Activated CD4-positive, alpha-beta memory T cell treated with anti-CD3 and anti-CD28 coated beads for 36 hours (primary cell): ENCODE measurements at regions not wholly inside any gene's neighbourhood (a gene's known extent, or its start where the extent isn't known, plus 50 kb on each side); places are given as distances from the start of the nearest gene placed in this dataset.

ENCODE experiments used
- CTCF ChIA-PET: fragments of 350-600 bp; sonication (Branson Sonifier 250); formaldehyde crosslinking; loops from one replicate; lab custom pipeline; 2021; ENCODE audit warnings: antibody characterized with exemption, inconsistent platforms; lab: Charles Lee
- POLR2A ChIA-PET: fragments of 350-600 bp; sonication (Branson Sonifier 250); formaldehyde crosslinking; loops from one replicate; lab custom pipeline; 2021; ENCODE audit warnings: antibody characterized with exemption; lab: Charles Lee
- DNase-seq: peaks from one replicate; pipeline ENCODE4 v3.0.0-alpha.2; 2020
- H3K27ac Mint-ChIP-seq: one replicate; pipeline ENCODE4 v1.8.0; 2021; ENCODE audit warnings: mixed read lengths
- H3K27me3 Mint-ChIP-seq: one replicate; pipeline ENCODE4 v1.8.0; 2021; ENCODE audit warnings: mixed read lengths
- H3K36me3 Mint-ChIP-seq: one replicate; pipeline ENCODE4 v1.8.0; 2021; ENCODE audit warnings: mixed read lengths
- H3K4me1 Mint-ChIP-seq: one replicate; pipeline ENCODE4 v1.8.0; 2021; ENCODE audit warnings: low read depth, mixed read lengths
- H3K4me3 Mint-ChIP-seq: one replicate; pipeline ENCODE4 v1.8.0; 2021; ENCODE audit warnings: mild to moderate bottlenecking, mixed read lengths
- H3K9me3 Mint-ChIP-seq: one replicate; pipeline ENCODE4 v1.8.0; 2021; ENCODE audit warnings: mixed read lengths
- intact Hi-C: fragments of 100-400 bp; cut with micrococcal nuclease; formaldehyde crosslinking; loops from one replicate; pipeline ENCODE4 v1.15.1; 2023

- intact Hi-C loops, result no loop called here
- POLR2A ChIA-PET, result no interaction called here
- Mint-ChIP-seq H3K27ac (no peak overlapping the region), H3K4me3 (no peak overlapping the region), H3K4me1 (no peaks in the 10 kb centered on the region), H3K27me3 (no peaks in the 10 kb centered on the region), H3K9me3 (no peaks in the 10 kb centered on the region), H3K36me3 (no peaks in the 10 kb centered on the region)
- no peak for DNase-seq
- CTCF ChIA-PET, result no interaction called here
These were observed 500.3 kb upstream of the CDH11 start for GRCh38 chr16:65622151-65622550.

GRCh38 chr16:65621640-65622039 is 499.8 kb upstream of the CDH11 start:
- no peaks in the 10 kb centered on the region for H3K27me3 Mint-ChIP-seq
- ChIA-PET CTCF (no interaction called here), POLR2A (no interaction called here)
- DNase-seq, result no peak
- no peak overlapping the region for H3K4me3 Mint-ChIP-seq
- H3K4me1 Mint-ChIP-seq, result no peaks in the 10 kb centered on the region
- H3K36me3 Mint-ChIP-seq, result no peaks in the 10 kb centered on the region
- no peaks in the 10 kb centered on the region for H3K9me3 Mint-ChIP-seq
- intact Hi-C loops, result no loop called here
- no peak overlapping the region for H3K27ac Mint-ChIP-seq

GRCh38 chr16:65619606-65620005 is 497.7 kb upstream of the CDH11 start:
- H3K36me3 Mint-ChIP-seq, result no peaks in the 10 kb centered on the region
- no peaks in the 10 kb centered on the region for H3K27me3 Mint-ChIP-seq
- peaks cover 3% of the 10 kb centered on the region for H3K9me3 Mint-ChIP-seq
- DNase-seq, result no peak
- CTCF ChIA-PET, result no interaction called here
- H3K4me3 Mint-ChIP-seq, result no peak overlapping the region
- no peak overlapping the region for H3K27ac Mint-ChIP-seq
- intact Hi-C loops, result no loop called here
- H3K4me1 Mint-ChIP-seq, result no peaks in the 10 kb centered on the region
- POLR2A ChIA-PET, result no interaction called here

- POLR2A ChIA-PET, result no interaction called here
- no peaks in the 10 kb centered on the region for H3K27me3 Mint-ChIP-seq
- peaks cover 3% of the 10 kb centered on the region for H3K9me3 Mint-ChIP-seq
- H3K4me1 Mint-ChIP-seq, result no peaks in the 10 kb centered on the region
- H3K4me3 Mint-ChIP-seq, result no peak overlapping the region
- intact Hi-C loops, result no loop called here
- H3K27ac Mint-ChIP-seq, result no peak overlapping the region
- no peak for DNase-seq
- CTCF ChIA-PET, result no interaction called here
- H3K36me3 Mint-ChIP-seq, result no peaks in the 10 kb centered on the region
These were observed 497.1 kb upstream of the CDH11 start for GRCh38 chr16:65618931-65619330.

GRCh38 chr16:65618333-65618732 is 496.5 kb upstream of the CDH11 start:
- Mint-ChIP-seq H3K4me3 (no peak overlapping the region), H3K9me3 (peaks cover 7% of the 10 kb centered on the region), H3K27ac (no peak overlapping the region), H3K36me3 (no peaks in the 10 kb centered on the region), H3K4me1 (no peaks in the 10 kb centered on the region), H3K27me3 (no peaks in the 10 kb centered on the region)
- POLR2A ChIA-PET, result no interaction called here
- DNase-seq, result no peak
- intact Hi-C loops, result no loop called here
- CTCF ChIA-PET, result no interaction called here

GRCh38 chr16:65617421-65617820 is 495.6 kb upstream of the CDH11 start:
- POLR2A ChIA-PET, result no interaction called here
- H3K4me3 Mint-ChIP-seq, result no peak overlapping the region
- DNase-seq, result no peak
- no peaks in the 10 kb centered on the region for H3K4me1 Mint-ChIP-seq
- no peaks in the 10 kb centered on the region for H3K36me3 Mint-ChIP-seq
- no peaks in the 10 kb centered on the region for H3K27me3 Mint-ChIP-seq
- intact Hi-C loops, result no loop called here
- H3K27ac Mint-ChIP-seq, result no peak overlapping the region
- CTCF ChIA-PET, result no interaction called here
- peaks cover 8% of the 10 kb centered on the region for H3K9me3 Mint-ChIP-seq

GRCh38 chr16:65608455-65608854 is 486.6 kb upstream of the CDH11 start:
- ChIA-PET CTCF (no interaction called here), POLR2A (no interaction called here)
- intact Hi-C loops, result no loop called here
- Mint-ChIP-seq H3K27ac (no peak overlapping the region), H3K36me3 (no peaks in the 10 kb centered on the region), H3K9me3 (peaks cover 20% of the 10 kb centered on the region), H3K27me3 (no peaks in the 10 kb centered on the region), H3K4me3 (no peak overlapping the region), H3K4me1 (no peaks in the 10 kb centered on the region)
- DNase-seq, result no peak

GRCh38 chr16:65604771-65605170 is 482.9 kb upstream of the CDH11 start:
- DNase-seq, result no peak
- intact Hi-C loops, result no loop called here
- no peak overlapping the region for H3K27ac Mint-ChIP-seq
- H3K4me1 Mint-ChIP-seq, result no peaks in the 10 kb centered on the region
- peaks cover 17% of the 10 kb centered on the region for H3K9me3 Mint-ChIP-seq
- H3K4me3 Mint-ChIP-seq, result no peak overlapping the region
- H3K27me3 Mint-ChIP-seq, result no peaks in the 10 kb centered on the region
- CTCF ChIA-PET, result no interaction called here
- H3K36me3 Mint-ChIP-seq, result no peaks in the 10 kb centered on the region
- POLR2A ChIA-PET, result no interaction called here

GRCh38 chr16:65601781-65602180 is 479.9 kb upstream of the CDH11 start:
- intact Hi-C loops, result no loop called here
- peaks cover 20% of the 10 kb centered on the region for H3K9me3 Mint-ChIP-seq
- no peak overlapping the region for H3K4me3 Mint-ChIP-seq
- H3K4me1 Mint-ChIP-seq, result no peaks in the 10 kb centered on the region
- H3K27me3 Mint-ChIP-seq, result no peaks in the 10 kb centered on the region
- H3K27ac Mint-ChIP-seq, result no peak overlapping the region
- no peaks in the 10 kb centered on the region for H3K36me3 Mint-ChIP-seq
- ChIA-PET POLR2A (no interaction called here), CTCF (no interaction called here)
- no peak for DNase-seq

- CTCF ChIA-PET, result no interaction called here
- H3K4me1 Mint-ChIP-seq, result no peaks in the 10 kb centered on the region
These were observed 478.8 kb upstream of the CDH11 start for GRCh38 chr16:65600629-65601028.

GRCh38 chr16:65600046-65600445 is 478.2 kb upstream of the CDH11 start:
- intact Hi-C loops, result no loop called here
- DNase-seq, result no peak
- POLR2A ChIA-PET, result no interaction called here
- H3K4me1 Mint-ChIP-seq, result no peaks in the 10 kb centered on the region
- no peaks in the 10 kb centered on the region for H3K36me3 Mint-ChIP-seq
- H3K27ac Mint-ChIP-seq, result no peak overlapping the region
- H3K4me3 Mint-ChIP-seq, result no peak overlapping the region
- peaks cover 19% of the 10 kb centered on the region for H3K9me3 Mint-ChIP-seq
- no peaks in the 10 kb centered on the region for H3K27me3 Mint-ChIP-seq
- CTCF ChIA-PET, result no interaction called here

More at GRCh38 chr16:65600629-65601028, 478.8 kb upstream of the CDH11 start:
- intact Hi-C loops, result no loop called here
- Mint-ChIP-seq H3K9me3 (peaks cover 20% of the 10 kb centered on the region), H3K36me3 (no peaks in the 10 kb centered on the region), H3K27me3 (no peaks in the 10 kb centered on the region), H3K27ac (no peak overlapping the region), H3K4me3 (no peak overlapping the region)
- no peak for DNase-seq
- POLR2A ChIA-PET, result no interaction called here

GRCh38 chr16:65598621-65599020 is 476.8 kb upstream of the CDH11 start:
- ChIA-PET POLR2A (no interaction called here), CTCF (no interaction called here)
- intact Hi-C loops, result no loop called here
- Mint-ChIP-seq H3K4me1 (no peaks in the 10 kb centered on the region), H3K4me3 (no peak overlapping the region), H3K36me3 (no peaks in the 10 kb centered on the region), H3K27ac (no peak overlapping the region), H3K27me3 (no peaks in the 10 kb centered on the region), H3K9me3 (peaks cover 18% of the 10 kb centered on the region)
- no peak for DNase-seq

GRCh38 chr16:65583498-65583897 is 461.6 kb upstream of the CDH11 start:
- Mint-ChIP-seq H3K4me1 (no peaks in the 10 kb centered on the region), H3K27ac (no peak overlapping the region), H3K27me3 (no peaks in the 10 kb centered on the region), H3K4me3 (no peak overlapping the region), H3K9me3 (no peaks in the 10 kb centered on the region), H3K36me3 (no peaks in the 10 kb centered on the region)
- intact Hi-C loops, result no loop called here
- ChIA-PET POLR2A (no interaction called here), CTCF (no interaction called here)
- no peak for DNase-seq

GRCh38 chr16:65579050-65579449 is 457.2 kb upstream of the CDH11 start:
- no peaks in the 10 kb centered on the region for H3K27me3 Mint-ChIP-seq
- CTCF ChIA-PET, result no interaction called here
- no peaks in the 10 kb centered on the region for H3K36me3 Mint-ChIP-seq
- H3K4me1 Mint-ChIP-seq, result no peaks in the 10 kb centered on the region
- H3K4me3 Mint-ChIP-seq, result no peak overlapping the region
- no peak for DNase-seq
- H3K27ac Mint-ChIP-seq, result no peak overlapping the region
- POLR2A ChIA-PET, result no interaction called here
- peaks cover 11% of the 10 kb centered on the region for H3K9me3 Mint-ChIP-seq
- intact Hi-C loops, result no loop called here
